ENCODE measurements at regions not wholly inside any gene's neighbourhood (a gene's known extent, or its start where the extent isn't known, plus 50 kb on each side); places are given as distances from the start of the nearest gene placed in this dataset.

DNA sequence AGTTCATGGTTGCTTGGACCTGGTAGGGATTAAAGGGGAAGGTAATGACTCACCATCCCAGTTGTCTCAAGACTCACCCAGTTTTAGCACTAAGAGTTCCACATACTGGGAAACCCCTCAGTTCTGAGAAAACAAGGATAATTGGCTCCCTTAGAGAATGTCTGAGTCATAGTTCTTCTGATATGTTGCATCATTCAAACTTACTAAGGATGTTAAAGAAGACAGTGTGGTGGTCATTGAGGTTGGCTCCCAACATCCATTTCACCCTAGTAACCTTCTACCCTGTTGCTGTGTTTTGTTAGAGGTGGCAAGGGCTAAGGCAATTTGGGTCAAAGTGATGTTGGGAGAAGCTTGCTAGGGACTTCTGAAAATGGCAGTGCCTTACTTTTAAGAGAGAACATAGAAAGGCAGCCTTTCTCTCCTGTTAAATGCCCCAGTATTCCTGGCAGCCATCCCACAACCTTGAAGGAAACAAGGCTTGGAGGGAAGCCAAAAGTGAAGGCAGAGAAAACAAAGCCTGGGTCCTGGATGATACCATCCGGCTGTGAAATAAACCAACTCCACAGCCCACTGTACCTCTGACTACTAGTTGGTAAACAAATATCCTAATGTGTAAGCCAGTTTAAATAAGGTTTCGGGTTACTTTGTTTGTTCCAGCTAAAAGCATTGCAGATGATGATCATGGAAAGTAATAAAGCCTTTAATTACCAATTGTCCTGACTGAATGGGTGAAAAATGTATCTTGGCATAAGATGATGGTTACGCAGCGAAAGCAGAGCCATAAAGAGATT, 80.4 kb upstream of the ADAMTSL1 start:
- DNase-seq (ENCODE audit: low spot score): peak; percentile 88

DNA sequence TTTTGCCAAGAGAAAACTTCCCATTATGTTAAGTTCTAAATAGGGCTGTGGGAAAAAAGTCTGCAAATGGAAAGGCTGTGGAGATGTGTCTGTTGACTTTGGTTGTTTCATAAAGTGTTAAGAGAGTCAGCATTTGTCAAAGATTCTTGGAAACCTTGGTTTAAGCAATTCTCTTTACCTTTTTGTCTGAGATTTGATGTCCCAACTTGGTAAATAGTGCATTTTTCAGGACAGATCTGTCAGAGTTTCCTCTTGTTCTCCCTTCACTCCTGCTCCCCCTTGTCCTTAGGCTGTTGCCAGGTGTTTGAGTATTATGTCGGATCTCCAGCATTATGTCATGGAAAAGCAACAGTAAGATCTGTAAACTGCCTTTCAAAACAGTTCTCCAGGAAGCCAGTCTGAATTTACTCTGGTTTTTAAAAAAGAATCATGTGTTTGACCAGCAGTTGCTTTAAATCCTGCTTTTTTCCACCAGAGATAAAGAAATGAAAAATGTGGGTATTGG, 79.1 kb upstream of the ADAMTSL1 start:
- no peak for DNase-seq (ENCODE audit: low spot score)

DNA sequence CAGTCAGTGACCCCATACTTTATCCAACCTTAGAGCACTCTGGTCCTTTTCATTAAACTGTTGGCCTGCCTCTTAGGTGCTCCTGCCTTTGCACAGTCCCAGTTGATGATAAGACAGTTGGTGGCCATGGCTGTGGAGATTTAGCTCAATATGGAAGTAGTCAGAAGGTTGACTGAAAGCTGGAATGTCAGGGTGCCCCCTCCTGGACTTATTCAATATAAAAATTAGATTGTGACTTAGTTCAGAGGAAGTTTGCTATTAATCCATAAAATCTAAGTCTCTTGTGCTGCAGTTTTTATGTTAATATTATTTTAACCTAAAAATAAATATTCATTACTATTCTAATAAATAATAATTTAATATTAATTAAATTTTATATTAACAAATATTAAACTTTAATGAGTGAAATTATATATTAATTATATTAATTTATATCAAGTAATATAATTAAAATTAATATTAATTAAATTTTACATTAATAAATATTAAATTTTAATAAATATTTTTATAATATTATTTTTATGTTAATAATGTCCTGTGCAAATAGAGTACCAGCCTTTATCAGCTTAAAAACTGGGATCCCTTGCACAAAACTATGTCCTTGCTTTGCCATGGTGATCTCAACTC, 77.7 kb upstream of the ADAMTSL1 start:
- DNase-seq (ENCODE audit: low spot score): no peak

DNA sequence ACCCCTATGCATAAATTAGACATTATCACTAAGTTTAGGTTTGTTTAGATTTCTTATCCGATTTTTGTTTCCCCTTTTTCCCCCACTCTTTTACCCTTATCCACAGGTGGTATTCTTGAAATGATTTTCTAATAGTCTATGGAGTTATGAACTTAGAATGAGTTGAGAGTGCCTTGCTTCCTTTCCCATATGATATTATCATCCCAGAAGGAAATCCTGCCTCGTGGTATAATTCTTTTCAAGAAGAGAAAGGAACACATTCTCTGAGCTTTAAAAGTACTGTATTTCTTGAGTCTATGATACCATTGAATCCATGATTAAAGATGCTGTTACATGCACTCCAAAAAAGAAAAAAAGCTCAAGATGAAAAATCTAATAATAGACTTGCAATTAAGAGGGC, 76.9 kb upstream of the ADAMTSL1 start:
- no peak for DNase-seq (ENCODE audit: low spot score)

DNA sequence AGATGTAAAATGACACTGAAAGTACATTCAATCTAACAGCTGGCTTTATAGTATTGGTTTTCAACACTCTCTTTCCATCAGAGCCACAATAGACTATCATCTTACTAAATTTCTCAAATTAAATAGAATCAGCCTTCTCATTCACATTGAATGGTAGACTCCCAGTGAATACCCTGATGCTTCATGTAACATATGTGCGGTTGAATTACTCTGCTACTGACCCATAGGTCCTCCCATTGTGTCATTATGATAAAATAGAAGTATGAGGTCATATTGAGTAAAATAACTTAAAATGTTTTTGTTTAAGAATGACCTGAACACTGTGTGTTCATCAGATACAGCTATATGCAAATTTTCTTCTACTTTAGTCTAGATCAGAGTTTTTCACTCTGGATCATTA, 75.9 kb upstream of the ADAMTSL1 start:
- DNase-seq (ENCODE audit: low spot score): no peak

DNA sequence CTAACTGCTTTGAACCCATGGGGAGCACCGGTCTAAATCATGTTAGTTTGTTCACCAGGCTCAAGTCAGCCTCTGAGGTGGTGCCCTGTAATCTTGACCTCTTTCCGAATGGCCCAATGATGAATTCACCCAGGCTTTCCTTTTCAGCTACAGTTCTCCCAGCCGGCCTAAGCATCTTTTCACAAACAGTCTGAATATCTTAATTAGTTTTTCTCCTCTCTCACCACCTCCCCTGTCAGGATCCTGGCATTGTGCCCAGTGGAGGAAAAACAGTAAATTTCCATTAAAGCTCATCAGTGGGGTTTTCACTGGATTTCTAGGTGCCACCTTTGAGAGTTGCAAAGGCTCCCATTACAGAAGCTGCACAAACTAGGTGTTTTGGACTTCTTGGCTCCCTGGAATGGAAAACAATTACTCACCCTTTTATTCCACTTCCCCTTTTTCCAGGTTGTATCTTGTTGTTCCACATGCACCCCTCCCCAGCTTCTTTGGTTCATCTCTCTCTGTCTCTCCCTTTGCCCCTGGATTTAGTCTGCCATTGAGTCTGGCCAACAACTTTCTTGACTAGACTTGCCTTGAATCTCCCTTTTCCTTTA, 69.4 kb upstream of the ADAMTSL1 start:
- DNase-seq (ENCODE audit: low spot score): no peak

DNA sequence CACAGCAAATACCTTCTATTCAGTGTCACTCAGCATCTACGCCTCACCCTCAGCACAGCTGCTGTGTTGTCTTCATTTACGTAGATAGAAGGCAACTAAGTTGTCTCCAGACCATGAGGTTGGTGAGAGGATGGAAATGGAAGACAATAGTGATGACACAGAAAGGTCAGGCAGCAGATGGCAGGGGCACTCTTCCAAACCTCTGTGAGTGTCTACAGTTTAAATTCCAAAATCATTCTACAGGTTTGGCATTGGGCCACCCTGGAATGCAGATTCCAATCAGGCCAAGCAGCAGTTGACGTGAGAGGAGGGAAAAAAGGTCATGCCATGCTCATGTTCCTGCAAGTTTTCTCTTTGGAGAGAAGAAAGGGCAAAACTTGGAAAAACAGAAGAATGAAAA, 68.7 kb upstream of the ADAMTSL1 start:
- no peak for DNase-seq (ENCODE audit: low spot score)

DNA sequence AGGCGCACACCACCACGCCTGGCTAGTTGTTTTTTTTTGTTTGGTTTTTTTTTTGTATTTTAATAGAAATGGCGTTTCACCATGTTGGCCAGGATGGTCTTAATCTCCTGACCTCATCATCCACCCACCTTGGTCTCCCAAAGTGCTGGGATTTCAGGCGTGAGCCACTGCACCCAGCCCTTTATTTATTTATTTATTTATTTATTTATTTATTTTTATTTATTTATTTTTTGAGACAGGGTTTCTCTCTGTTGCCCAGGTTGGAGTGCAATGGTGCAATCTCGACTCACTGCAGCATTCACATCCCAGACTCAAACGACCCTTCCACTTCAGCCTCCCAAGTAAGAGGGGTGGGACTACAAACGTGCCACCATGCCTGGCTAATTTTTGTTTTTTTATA, 63.0 kb upstream of the ADAMTSL1 start:
- DNase-seq (ENCODE audit: low spot score): no peak

DNA sequence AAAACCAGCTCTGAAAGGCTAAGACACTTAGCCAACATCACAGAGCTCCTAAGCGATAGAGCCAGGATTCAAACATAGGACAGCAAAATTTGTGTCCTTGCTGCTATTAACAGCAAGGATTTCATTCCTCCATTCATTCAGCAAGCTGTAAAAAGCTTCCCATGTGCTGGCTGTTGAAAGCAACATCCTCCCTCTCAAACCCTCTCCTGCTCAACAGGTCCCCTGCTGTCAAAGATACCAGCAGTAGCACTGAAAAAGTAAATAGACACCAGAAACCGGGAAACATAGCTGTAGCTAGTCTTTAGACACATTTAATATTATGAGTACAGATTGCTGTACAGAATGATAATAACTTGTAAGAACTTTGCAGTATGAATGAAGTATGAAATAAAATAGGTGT, 52.6 kb upstream of the ADAMTSL1 start:
- no peak for DNase-seq (ENCODE audit: low spot score)

DNA sequence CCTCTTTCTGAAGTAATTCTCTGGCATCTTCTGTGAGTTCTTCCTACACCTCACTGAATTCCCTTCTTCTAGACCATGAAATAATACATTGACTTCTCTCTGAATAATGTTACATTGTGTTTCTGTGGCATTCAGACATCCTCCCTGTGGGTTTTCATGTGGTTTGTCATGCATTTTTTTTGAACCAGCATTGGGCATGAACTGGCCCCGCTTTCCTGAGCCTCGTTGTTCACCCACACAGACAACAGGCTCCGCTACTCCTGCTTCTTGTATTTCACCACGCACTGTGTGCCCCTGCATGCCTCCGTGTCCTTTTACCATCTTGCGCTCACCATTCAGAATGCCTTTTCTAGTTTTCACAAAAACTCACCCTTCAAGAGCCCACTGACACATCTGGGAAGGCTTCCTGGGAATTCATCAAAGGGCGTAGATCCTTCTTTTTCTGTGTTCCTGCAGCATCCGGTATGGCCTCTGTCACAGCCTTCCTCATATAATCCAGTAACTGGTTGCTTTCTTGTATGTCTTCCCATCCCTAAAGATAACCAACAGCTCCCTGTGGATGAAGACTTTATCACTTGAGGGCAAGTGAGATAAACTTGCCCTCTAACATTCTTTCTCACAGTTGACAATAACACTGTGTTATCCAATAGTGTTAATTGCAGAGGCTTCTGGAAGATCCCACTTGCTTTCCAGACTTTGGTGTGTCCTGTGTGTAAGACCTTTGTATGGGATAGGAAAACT, 51.5 kb upstream of the ADAMTSL1 start:
- DNase-seq (ENCODE audit: low spot score): no peak

DNA sequence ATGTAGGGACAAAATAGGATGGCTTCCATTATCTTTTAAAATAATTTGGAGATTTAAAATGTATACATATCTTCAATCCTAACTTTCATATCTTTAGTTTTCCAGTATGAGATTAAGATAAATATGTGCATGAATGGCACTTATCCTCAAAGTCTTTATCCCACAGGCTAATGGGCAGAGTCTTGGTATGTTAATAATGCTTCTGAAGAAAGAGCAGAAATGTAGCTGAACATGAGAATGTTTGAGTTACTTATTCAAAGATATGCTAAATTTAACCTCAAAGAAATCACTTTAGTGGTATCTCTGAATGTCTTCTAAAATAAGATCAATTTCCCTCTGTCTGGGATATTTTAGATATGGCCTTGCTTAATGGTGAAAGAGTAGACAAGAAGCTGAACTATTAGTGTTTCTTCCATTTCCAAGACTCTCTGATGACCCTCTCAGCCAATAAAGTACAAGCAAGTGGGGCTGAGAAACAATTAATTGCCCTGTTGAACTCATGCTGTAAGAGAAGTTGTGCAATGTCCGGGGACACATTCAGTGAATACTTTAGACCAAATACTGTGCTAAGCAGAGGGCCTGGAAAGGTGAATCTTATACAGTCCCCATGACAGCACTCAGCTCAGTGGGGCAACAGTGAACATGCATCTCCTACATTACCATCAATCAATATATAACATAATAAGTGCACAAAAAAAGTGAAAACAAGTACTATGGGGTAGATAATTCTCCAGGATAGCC, 50.0 kb upstream of the ADAMTSL1 start:
- DNase-seq (ENCODE audit: low spot score): no peak
